ENCODE measurements at regions not wholly inside any gene's neighbourhood (a gene's known extent, or its start where the extent isn't known, plus 50 kb on each side); places are given as distances from the start of the nearest gene placed in this dataset.
"Not testable (repeated sequence)": the region's sequence is repeated elsewhere in the genome, so short reads cannot be mapped to it uniquely, and the experiment has no call there.

DNA sequence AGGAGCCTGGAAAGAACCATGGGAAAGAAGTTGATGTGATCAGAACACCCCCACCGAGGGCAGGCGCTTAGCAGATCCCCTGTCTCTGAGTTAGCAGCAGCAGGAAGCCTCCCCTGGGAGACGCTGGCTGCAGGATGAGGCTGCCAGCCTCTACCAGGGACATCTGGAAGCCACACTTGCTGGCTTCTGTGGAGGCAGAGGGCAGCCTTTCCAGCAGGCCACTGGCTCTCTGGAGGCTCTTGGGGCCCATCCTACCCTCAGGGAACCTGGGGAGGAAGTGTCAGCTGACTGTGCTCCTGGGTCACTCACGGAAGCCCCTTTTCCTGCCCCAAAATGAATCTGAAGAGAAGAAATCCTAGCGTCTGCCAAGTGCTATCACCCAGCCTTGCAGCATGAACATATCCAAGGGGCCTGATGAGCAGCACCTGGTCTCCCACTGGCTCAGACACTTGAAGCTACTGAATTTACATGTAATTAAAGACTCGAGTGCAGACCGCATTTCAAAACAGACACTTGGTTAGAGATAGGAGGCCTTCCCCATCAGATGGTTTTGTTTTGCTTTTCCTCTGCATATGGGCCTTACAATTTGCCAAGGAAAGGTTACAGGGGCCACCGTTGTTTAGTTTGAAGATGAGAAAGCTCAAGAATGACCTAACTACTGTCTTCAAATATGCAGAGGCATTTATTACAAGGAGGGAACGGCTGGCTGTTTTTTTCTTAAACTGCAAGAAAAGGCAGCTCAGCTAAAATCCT, 142.1 kb downstream of the BCL2L11 start:
- not testable (repeated sequence) for H3K27ac ChIP-seq (ENCODE audit: low read depth in 1 of 2, low read length in 1 of 2); H3K4me1 ChIP-seq (ENCODE audit: control insufficient read depth in 2 of 2, insufficient read depth in 2 of 2, low read length in 2 of 2); H3K4me3 ChIP-seq (ENCODE audit: low read length in 2 of 2); DNase-seq (ENCODE audit: low read depth in 6 of 9, low spot score in 9 of 9); H3K36me3 ChIP-seq (ENCODE audit: control insufficient read depth in 2 of 2, insufficient read depth in 2 of 2, low read length in 1 of 2); H3K9me3 ChIP-seq (ENCODE audit: control insufficient read depth in 2 of 2, insufficient read depth in 1 of 2, low read length in 1 of 2); H3K27me3 ChIP-seq (ENCODE audit: control insufficient read depth in 2 of 2, insufficient read depth in 1 of 2, low read length in 1 of 2)
- WGBS = 88% methylated on average over 6 of the region's 9 CpGs

DNA sequence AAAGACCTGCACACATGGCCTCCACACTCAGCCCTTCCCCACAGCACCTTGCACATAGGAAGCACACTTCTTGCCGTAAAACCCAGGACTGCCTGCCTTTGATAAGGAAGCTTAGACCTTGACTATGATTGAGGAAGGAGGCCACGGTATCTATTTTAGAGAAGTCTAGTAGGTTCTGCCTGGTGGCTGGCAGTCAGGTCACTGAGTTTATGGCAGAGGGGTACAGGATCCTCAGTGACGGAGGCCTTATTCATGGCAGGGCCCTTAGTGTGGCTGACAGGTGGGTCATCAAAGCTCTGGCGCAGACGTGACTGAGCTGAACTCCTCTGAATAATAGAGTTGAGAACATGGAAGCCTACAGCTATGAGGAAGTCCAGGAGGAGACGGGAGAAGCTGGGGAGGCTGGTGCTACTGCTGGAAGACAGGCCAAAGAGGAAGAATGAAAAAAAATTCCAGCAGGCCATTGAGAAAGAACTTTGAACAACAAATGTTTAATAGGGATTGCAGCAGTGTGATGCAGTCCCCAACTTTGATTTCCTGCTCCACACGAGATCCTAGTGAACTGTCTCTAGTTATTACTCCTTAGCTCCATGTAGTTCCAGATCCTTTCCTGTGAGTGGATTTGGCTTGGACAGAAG, 142.8 kb downstream of the BCL2L11 start:
- H3K9me3 ChIP-seq (ENCODE audit: control insufficient read depth in 2 of 2, insufficient read depth in 1 of 2, low read length in 1 of 2); H3K36me3 ChIP-seq (ENCODE audit: control insufficient read depth in 2 of 2, insufficient read depth in 2 of 2, low read length in 1 of 2); H3K27me3 ChIP-seq (ENCODE audit: control insufficient read depth in 2 of 2, insufficient read depth in 1 of 2, low read length in 1 of 2); DNase-seq (ENCODE audit: low read depth in 6 of 9, low spot score in 9 of 9); H3K4me3 ChIP-seq (ENCODE audit: low read length in 2 of 2); H3K4me1 ChIP-seq (ENCODE audit: control insufficient read depth in 2 of 2, insufficient read depth in 2 of 2, low read length in 2 of 2); H3K27ac ChIP-seq (ENCODE audit: low read depth in 1 of 2, low read length in 1 of 2): not testable (repeated sequence)
- no CpG with 5 or more reads among the region's 7 CpGs for WGBS

DNA sequence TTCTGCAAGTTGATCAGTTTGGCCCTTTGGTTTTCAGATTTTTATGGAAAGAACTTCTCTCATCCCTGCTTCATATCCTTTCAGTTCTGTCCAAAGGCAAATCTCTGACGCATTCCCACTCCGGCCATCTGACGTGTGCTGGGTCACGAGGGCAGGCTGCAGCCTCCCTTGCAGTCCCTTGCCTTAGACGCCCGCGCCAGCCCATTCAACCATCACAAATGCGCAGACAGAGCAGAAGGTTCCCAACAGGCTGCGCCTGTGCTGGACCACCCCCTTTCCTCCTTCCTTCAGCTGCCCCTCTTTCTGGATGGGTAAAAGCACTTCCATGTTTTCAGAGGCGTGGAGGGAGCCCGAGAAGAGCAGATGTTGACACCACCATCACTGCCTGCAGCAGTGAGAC, 144.2 kb downstream of the BCL2L11 start:
- H3K4me1 ChIP-seq (ENCODE audit: control insufficient read depth in 2 of 2, insufficient read depth in 2 of 2, low read length in 2 of 2); H3K27me3 ChIP-seq (ENCODE audit: control insufficient read depth in 2 of 2, insufficient read depth in 1 of 2, low read length in 1 of 2); DNase-seq (ENCODE audit: low read depth in 6 of 9, low spot score in 9 of 9); H3K36me3 ChIP-seq (ENCODE audit: control insufficient read depth in 2 of 2, insufficient read depth in 2 of 2, low read length in 1 of 2); H3K9me3 ChIP-seq (ENCODE audit: control insufficient read depth in 2 of 2, insufficient read depth in 1 of 2, low read length in 1 of 2); H3K4me3 ChIP-seq (ENCODE audit: low read length in 2 of 2); H3K27ac ChIP-seq (ENCODE audit: low read depth in 1 of 2, low read length in 1 of 2): not testable (repeated sequence)
- 99% methylated on average over 9 of the region's 11 CpGs for WGBS

DNA sequence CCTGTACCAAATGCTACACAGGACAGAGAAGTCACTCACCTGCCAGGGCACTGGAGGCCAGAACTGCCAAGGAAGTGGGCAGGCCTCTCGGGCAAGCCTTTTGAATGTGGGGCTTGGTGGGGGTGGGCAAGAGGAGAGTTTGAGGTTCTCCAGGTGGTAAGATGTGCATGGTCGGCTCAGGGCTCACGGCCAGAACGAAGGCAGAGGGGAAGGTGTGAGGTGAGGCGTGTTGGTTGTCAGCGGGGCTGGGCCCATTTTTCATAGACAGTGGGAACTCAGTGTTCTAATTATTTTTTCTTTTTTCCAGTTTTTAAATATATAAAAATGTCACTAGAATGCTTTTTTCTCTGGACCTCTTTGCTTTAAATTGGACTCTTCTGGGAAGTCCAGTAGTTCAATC, 145.8 kb downstream of the BCL2L11 start:
- H3K36me3 ChIP-seq (ENCODE audit: control insufficient read depth in 2 of 2, insufficient read depth in 2 of 2, low read length in 1 of 2); H3K9me3 ChIP-seq (ENCODE audit: control insufficient read depth in 2 of 2, insufficient read depth in 1 of 2, low read length in 1 of 2); DNase-seq (ENCODE audit: low read depth in 6 of 9, low spot score in 9 of 9); H3K4me3 ChIP-seq (ENCODE audit: low read length in 2 of 2); H3K27ac ChIP-seq (ENCODE audit: low read depth in 1 of 2, low read length in 1 of 2); H3K4me1 ChIP-seq (ENCODE audit: control insufficient read depth in 2 of 2, insufficient read depth in 2 of 2, low read length in 2 of 2); H3K27me3 ChIP-seq (ENCODE audit: control insufficient read depth in 2 of 2, insufficient read depth in 1 of 2, low read length in 1 of 2): not testable (repeated sequence)
- 92% methylated on average over 6 of the region's 6 CpGs for WGBS

DNA sequence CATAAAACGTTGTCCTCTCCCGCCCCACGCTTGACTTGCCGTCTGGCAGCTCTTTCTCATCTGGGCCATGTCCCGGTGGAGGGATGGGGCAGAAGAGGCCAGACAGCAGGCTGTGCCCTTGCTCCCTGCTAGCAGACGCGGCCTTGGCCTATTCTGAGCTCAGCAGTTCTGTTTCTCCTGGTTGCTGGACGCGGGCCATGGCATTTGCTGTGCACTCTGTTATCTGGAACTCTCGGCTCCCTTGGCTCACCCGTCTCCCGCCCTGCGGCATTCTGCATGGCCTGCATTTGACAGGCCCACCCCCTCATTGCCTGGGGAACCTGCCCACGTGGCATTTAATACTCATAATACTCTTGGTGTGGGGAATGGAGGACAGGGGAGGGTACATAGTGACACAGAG, 146.3 kb downstream of the BCL2L11 start:
- 94% methylated on average over 14 of the region's 14 CpGs for WGBS
- H3K4me3 ChIP-seq (ENCODE audit: low read length in 2 of 2); H3K4me1 ChIP-seq (ENCODE audit: control insufficient read depth in 2 of 2, insufficient read depth in 2 of 2, low read length in 2 of 2); H3K9me3 ChIP-seq (ENCODE audit: control insufficient read depth in 2 of 2, insufficient read depth in 1 of 2, low read length in 1 of 2); DNase-seq (ENCODE audit: low read depth in 6 of 9, low spot score in 9 of 9); H3K27ac ChIP-seq (ENCODE audit: low read depth in 1 of 2, low read length in 1 of 2); H3K27me3 ChIP-seq (ENCODE audit: control insufficient read depth in 2 of 2, insufficient read depth in 1 of 2, low read length in 1 of 2); H3K36me3 ChIP-seq (ENCODE audit: control insufficient read depth in 2 of 2, insufficient read depth in 2 of 2, low read length in 1 of 2): not testable (repeated sequence)

DNA sequence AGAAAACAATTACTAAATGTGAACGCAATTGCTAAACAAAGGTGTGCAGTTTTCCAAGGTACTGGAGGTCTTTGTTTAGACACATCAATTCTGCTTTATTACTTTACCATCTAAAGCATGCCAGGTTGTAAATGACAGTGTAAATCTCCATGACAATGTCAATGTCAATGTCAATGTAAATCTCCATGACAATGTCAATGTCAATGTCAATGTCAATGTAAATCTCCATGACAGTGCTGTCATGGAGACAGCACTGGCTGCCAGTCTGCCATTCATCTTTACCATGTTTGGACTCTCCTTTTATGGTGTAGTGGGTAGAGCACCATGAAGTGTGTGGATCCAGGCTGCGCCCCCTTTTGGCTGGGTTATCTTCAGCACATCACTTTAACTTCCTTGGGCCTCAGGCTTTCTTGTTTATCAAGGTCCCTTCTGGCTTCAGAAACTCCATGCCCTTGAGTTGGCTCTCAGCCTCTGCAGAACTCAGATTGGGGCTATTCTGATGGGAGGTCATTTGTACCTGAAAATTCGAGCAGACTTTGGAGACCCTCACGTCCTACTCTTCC, 149.1 kb downstream of the BCL2L11 start:
- WGBS = no CpG with 5 or more reads among the region's 4 CpGs

DNA sequence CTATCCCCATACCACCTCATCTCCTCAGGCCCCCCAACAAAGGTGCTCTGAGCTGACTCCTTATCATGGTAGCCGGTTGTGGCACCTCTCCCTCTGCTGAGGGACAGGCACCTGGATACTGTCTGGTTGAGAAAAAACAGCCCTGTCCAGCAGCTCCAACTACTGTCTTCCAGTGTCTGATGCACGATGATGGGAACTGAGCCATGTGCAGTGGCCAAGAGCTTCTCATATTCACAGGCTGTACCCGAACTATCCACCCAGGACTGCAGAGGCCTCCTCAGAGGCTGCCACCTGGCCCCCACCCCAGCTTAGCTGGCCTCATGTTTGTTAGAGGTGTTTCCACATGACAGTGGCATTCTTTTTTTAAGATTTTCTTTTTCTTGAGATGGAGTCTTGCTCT, 149.9 kb downstream of the BCL2L11 start:
- 89% methylated on average over 1 of the region's 3 CpGs for WGBS
- not testable (repeated sequence) for H3K4me3 ChIP-seq (ENCODE audit: low read length in 2 of 2); H3K9me3 ChIP-seq (ENCODE audit: control insufficient read depth in 2 of 2, insufficient read depth in 1 of 2, low read length in 1 of 2); H3K27ac ChIP-seq (ENCODE audit: low read depth in 1 of 2, low read length in 1 of 2); H3K27me3 ChIP-seq (ENCODE audit: control insufficient read depth in 2 of 2, insufficient read depth in 1 of 2, low read length in 1 of 2); DNase-seq (ENCODE audit: low read depth in 6 of 9, low spot score in 9 of 9); H3K4me1 ChIP-seq (ENCODE audit: control insufficient read depth in 2 of 2, insufficient read depth in 2 of 2, low read length in 2 of 2); H3K36me3 ChIP-seq (ENCODE audit: control insufficient read depth in 2 of 2, insufficient read depth in 2 of 2, low read length in 1 of 2)

More for the DNA sequence above, 149.1 kb downstream of the BCL2L11 start:
- not testable (repeated sequence) for H3K4me3 ChIP-seq (ENCODE audit: low read length in 2 of 2); H3K27me3 ChIP-seq (ENCODE audit: control insufficient read depth in 2 of 2, insufficient read depth in 1 of 2, low read length in 1 of 2); DNase-seq (ENCODE audit: low read depth in 6 of 9, low spot score in 9 of 9); H3K27ac ChIP-seq (ENCODE audit: low read depth in 1 of 2, low read length in 1 of 2); H3K9me3 ChIP-seq (ENCODE audit: control insufficient read depth in 2 of 2, insufficient read depth in 1 of 2, low read length in 1 of 2); H3K36me3 ChIP-seq (ENCODE audit: control insufficient read depth in 2 of 2, insufficient read depth in 2 of 2, low read length in 1 of 2); H3K4me1 ChIP-seq (ENCODE audit: control insufficient read depth in 2 of 2, insufficient read depth in 2 of 2, low read length in 2 of 2)

DNA sequence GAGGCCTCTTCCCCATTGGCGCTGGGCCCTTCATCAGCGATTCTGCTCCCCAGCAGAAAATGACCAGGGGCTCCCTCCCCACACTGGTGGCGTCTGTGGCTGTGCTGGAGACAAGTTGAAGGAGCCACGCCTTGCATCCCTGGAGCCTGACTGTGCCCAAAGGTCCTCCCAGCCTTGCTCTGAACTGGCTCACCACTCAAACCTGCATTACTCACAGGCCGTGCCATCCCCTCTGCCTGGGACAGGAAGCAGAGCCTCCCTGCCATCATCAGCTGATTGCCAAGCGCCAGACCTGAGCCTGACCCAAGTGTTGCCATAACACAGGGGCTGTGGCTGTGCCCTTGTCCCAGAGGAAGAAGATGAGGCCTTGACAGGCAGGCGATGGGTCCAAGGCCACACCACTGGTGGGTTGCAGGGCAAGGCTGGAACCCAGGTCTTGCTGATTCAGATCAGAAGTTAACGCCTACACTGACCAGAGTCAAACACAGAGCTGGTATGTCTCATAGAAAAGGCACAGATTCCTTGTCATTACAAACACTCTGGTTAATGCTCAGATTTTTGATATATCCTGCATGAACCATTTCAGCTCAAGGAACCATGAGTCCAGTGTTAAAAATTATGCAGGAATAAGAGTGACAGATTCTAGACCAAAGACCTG, 151.1 kb downstream of the BCL2L11 start:
- over 99% methylated on average over 5 of the region's 8 CpGs for WGBS
- H3K27ac ChIP-seq (ENCODE audit: low read depth in 1 of 2, low read length in 1 of 2); H3K4me3 ChIP-seq (ENCODE audit: low read length in 2 of 2); H3K27me3 ChIP-seq (ENCODE audit: control insufficient read depth in 2 of 2, insufficient read depth in 1 of 2, low read length in 1 of 2); DNase-seq (ENCODE audit: low read depth in 6 of 9, low spot score in 9 of 9); H3K4me1 ChIP-seq (ENCODE audit: control insufficient read depth in 2 of 2, insufficient read depth in 2 of 2, low read length in 2 of 2); H3K9me3 ChIP-seq (ENCODE audit: control insufficient read depth in 2 of 2, insufficient read depth in 1 of 2, low read length in 1 of 2); H3K36me3 ChIP-seq (ENCODE audit: control insufficient read depth in 2 of 2, insufficient read depth in 2 of 2, low read length in 1 of 2): not testable (repeated sequence)

DNA sequence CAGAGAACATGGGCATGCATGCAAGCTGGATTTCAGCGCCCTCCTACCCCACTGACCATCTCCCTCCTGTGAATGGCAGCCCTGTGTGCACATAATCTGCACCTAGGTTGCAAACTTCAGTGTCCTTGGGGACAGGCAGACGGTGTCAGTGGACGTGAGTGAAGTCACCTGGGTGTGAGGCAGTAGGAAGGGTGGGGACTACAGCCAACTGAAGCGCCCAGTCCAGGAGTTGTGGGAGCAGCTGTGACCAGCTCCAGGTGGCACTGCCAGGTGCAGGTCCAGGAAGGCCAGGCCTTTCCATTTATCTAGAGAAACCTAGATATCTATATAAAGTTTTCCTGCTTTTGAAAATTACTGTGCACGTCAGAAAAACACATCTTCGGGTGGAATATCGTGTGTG, 152.3 kb downstream of the BCL2L11 start:
- not testable (repeated sequence) for H3K27me3 ChIP-seq (ENCODE audit: control insufficient read depth in 2 of 2, insufficient read depth in 1 of 2, low read length in 1 of 2); H3K9me3 ChIP-seq (ENCODE audit: control insufficient read depth in 2 of 2, insufficient read depth in 1 of 2, low read length in 1 of 2); H3K36me3 ChIP-seq (ENCODE audit: control insufficient read depth in 2 of 2, insufficient read depth in 2 of 2, low read length in 1 of 2); DNase-seq (ENCODE audit: low read depth in 6 of 9, low spot score in 9 of 9); H3K4me3 ChIP-seq (ENCODE audit: low read length in 2 of 2); H3K4me1 ChIP-seq (ENCODE audit: control insufficient read depth in 2 of 2, insufficient read depth in 2 of 2, low read length in 2 of 2); H3K27ac ChIP-seq (ENCODE audit: low read depth in 1 of 2, low read length in 1 of 2)
- 67% methylated on average over 3 of the region's 7 CpGs for WGBS

All from thymus (tissue), 11 donors.